AG10803 (cell line): ENCODE measurements at regions not wholly inside any gene's neighbourhood (a gene's known extent, or its start where the extent isn't known, plus 50 kb on each side); places are given as distances from the start of the nearest gene placed in this dataset.

Experiments used
- DNase-seq: peaks from one replicate; pipeline ENCODE4 v3.0.0; 2010; ENCODE audit warnings: low read depth
- H3K4me3 ChIP-seq: 2 replicates; pipeline ENCODE4 v1.5.1; 2011; ENCODE audit warnings: mild to moderate bottlenecking, low read length, control low read depth
- TF ChIP-seq, protein P1 (sequence below): conservative IDR thresholded peaks from 2 replicates; pipeline ENCODE4 v1.5.1; 2011; ENCODE audit warnings: mild to moderate bottlenecking, low read length, control low read depth, inconsistent platforms

DNA sequence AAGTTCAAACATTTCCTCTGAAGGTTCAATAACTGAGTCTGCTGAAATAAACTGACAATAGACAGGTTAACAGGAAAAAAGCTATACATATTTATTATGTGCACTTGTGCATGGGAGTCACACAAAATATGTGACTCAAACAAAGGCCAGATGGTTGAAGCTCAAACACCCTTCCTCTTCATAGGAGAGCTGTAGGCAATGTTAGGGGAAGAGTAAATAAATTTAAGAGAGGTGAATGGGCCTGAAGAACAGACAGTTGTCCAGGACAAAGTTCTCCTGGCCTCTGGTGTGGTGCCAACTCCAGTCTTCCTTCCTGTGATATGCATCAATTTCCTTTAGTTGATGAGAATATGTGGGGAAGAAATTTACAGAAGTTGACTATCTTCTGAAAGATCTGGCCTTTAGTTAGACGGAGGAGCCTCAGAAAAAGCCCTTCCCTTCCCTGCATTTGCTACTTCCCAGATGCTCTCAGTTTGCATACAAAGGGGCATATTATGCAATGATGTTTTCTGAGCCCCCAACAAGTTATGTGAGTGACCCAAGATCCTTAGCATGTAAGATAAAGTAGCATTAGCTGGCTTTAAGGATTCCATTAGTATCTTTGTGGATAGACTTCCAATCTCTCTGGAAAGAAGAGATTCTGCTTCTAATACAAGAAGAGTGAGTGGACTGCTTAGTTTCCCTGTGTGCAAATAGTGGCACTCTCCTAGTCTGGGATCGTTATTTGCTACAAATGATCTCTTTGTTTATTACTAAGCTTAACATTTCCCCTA is 96.4 kb upstream of the IGSF10 start:
- TF ChIP-seq, protein P1, sequence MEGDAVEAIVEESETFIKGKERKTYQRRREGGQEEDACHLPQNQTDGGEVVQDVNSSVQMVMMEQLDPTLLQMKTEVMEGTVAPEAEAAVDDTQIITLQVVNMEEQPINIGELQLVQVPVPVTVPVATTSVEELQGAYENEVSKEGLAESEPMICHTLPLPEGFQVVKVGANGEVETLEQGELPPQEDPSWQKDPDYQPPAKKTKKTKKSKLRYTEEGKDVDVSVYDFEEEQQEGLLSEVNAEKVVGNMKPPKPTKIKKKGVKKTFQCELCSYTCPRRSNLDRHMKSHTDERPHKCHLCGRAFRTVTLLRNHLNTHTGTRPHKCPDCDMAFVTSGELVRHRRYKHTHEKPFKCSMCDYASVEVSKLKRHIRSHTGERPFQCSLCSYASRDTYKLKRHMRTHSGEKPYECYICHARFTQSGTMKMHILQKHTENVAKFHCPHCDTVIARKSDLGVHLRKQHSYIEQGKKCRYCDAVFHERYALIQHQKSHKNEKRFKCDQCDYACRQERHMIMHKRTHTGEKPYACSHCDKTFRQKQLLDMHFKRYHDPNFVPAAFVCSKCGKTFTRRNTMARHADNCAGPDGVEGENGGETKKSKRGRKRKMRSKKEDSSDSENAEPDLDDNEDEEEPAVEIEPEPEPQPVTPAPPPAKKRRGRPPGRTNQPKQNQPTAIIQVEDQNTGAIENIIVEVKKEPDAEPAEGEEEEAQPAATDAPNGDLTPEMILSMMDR, result no peak
- H3K4me3 ChIP-seq, result no peak overlapping the region

DNA sequence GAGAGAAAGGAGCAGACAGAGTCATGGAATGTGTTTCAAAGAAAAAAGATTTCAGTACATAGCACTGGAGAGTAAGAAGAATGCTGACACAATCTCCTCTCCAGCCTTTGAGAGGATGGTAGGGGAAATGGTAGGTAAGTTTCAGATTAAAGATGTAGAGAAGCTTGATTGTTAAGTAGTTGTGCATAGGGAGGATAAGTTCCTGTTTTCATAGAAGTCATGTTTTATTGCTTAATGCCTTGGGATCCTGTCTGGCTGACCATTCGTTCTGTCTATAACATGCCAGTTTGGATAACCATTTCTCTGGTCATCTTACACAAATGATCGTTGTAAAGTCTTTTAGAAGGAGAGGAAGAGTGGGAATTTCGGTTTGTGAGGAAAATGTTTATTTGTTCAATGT is 95.7 kb upstream of the IGSF10 start:
- DNase-seq, result no peak
- no peak overlapping the region for H3K4me3 ChIP-seq
- TF ChIP-seq, protein P1, result no peak

More for the DNA sequence above, 96.4 kb upstream of the IGSF10 start:
- no peak for DNase-seq

DNA sequence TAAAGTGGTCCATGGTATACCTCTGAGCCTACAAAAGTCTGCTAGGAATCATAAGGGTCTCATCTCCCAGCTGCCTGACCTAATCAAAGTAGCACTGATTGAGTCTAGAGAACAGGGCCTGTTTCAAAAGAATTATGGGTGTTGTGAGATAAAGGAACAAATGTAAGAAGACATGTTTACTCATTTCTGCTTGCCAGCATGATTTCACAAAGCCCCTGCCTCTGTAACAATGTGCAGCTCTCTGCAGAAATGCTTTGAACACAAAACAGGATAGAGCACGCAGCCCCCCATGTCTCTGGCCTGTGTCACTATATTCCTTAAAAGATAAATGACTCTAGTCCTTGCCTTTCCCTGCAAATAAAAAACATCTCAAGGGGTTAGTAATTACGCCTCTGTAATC is 94.7 kb upstream of the IGSF10 start:
- no peak overlapping the region for H3K4me3 ChIP-seq
- no peak for DNase-seq
- TF ChIP-seq, protein P1, result no peak

DNA sequence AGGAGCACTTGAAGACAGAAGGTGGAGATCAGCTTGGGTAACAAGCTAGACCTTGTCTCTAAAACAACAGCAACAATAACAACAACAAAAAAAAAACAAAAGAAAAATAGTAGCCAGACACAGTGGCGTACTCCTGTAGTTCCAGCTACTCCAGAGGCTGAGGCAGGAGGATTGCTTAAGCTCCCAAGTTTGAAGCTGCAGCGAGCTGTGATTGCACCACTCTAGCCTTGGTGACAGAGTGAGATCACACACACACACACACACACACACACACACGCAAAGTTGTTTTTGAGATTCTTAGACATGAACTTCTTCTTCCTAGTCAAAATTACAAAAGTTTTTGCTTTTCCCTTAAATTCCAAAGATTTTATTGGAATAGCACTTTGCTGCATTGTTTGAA is 93.0 kb upstream of the IGSF10 start:
- peak; percentile 85 for DNase-seq
- TF ChIP-seq, protein P1, result no peak
- no peak overlapping the region for H3K4me3 ChIP-seq

DNA sequence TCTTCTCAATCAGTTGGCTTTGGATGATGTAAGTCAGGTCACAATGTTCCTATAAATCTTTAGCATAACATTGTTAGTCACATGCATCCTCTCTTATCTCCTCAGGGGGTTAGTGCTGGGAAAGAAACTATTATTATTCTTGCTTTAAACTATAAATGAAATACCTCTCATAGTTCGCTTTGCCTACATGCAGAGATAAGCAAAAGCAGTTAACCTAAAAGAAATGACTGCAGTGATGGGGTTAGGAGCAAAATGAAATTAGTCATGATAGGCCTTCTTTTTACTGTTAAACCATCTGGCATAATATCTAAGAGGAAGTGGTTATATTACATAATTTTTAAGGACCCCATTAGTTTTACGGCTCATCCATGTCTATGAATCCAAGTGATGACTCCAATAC is 91.7 kb upstream of the IGSF10 start:
- no peak for DNase-seq
- H3K4me3 ChIP-seq, result no peak overlapping the region
- TF ChIP-seq, protein P1, result no peak

DNA sequence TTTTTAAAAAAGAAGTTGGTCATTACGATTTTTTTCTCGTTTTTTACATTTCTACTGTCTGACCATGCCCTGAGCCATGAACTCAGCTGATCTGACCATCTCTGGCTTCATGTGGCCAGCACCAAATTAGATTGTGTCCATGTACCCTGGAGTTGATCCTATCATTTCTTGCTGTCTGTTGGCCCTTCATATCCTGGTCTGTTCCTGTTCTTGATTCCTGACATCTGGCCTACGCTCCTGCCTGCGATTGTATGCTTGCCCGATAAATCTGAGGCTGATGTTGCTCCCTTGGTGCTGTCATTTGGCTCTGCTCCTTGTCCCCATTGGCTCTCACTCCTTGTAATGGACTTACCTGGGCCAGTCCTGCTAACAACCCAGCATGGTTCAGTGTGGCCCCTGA is 89.8 kb upstream of the IGSF10 start:
- no peak for DNase-seq
- no peak overlapping the region for H3K4me3 ChIP-seq
- TF ChIP-seq, protein P1, result no peak

DNA sequence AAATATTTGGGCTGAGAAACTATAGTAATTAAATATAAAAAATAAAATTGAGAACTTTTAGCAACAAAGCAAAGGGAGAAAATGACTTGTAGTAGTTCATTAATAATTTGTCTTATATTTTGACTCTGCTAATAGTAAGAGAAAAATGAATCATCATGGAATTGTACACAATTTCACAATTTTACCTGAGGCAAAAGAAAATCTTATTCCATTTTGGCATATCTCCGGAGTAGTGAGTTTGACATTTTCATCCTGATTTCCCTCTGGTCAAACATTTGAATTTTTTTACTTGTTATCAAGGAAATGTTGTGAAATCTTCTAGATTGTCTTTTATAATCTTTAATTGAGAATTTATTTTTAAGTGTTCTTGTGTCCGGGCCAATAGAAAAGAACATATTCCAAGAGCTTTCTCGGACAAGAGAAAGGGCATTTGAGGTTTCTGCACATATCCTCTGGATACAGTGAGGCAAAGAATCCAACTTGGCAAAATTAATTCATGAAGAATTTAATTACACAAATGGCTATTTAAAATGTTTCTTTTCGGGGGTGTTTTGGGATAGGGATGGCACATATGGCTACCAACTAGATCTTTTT is 89.3 kb upstream of the IGSF10 start:
- TF ChIP-seq, protein P1, result no peak
- no peak overlapping the region for H3K4me3 ChIP-seq
- DNase-seq, result no peak
